K562 (cell line): ENCODE measurements at regions not wholly inside any gene's neighbourhood (a gene's known extent, or its start where the extent isn't known, plus 50 kb on each side); places are given as distances from the start of the nearest gene placed in this dataset.

ENCODE experiments used
- HDGF ChIP-seq: fragments of 450-650 bp; IDR thresholded peaks from 2 replicates; pipeline ENCODE4 v1.6.1; 2016
- IRF2 ChIP-seq: sonication (generic); formaldehyde crosslinking; IDR thresholded peaks from 2 replicates; pipeline ENCODE4 v1.8.1; 2022; ENCODE audit warnings: mild to moderate bottlenecking, missing genetic modification reagents
- POLR3G ChIP-seq: IDR thresholded peaks from 2 replicates; pipeline ENCODE4 v1.6.1; 2011; ENCODE audit not compliant: insufficient read length, insufficient replicate concordance; ENCODE audit errors: extremely low read depth
- THRAP3 ChIP-seq: fragments of 450-650 bp; IDR thresholded peaks from 2 replicates; pipeline ENCODE4 v1.6.1; 2016; ENCODE audit warnings: mild to moderate bottlenecking, inconsistent platforms, borderline replicate concordance
- TF ChIP-seq, protein P1 (sequence below), 2 experiments: fragments of 450-650 bp; formaldehyde crosslinking in 1 of 2; IDR thresholded peaks; 2 replicates each; pipeline versions ENCODE4 v1.4.0 to v1.6.1; 2014 to 2020; ENCODE audit warnings: mild to moderate bottlenecking in 2 of 2, borderline replicate concordance in 1 of 2, low read depth in 1 of 2
- TF ChIP-seq, protein P2 (sequence below): fragments of 250-450 bp; sonication (Bioruptor Pico); IDR thresholded peaks from 2 replicates; pipeline ENCODE4 v1.4.0; 2020; ENCODE audit warnings: mild to moderate bottlenecking, moderate library complexity

DNA sequence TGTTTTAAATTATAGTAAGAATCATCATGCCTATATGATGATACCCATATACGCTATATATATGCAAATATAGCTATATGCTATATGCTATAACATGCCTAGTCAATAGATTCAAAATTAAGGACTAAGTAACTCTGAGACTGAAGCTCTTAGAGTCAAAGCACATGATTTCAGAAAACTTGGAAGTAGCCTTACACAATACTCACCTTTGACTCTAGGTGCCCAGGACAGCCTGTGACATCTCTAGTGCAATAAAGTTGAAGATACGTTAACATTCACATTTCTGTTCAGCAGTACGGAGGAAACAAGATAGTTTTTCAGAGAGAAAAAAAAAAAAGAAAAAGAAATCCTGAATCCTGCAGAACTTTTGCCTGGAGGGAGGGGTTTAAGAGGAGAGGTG is 149.7 kb upstream of the PIK3C3 start (continued):
- TF ChIP-seq, protein P1, sequence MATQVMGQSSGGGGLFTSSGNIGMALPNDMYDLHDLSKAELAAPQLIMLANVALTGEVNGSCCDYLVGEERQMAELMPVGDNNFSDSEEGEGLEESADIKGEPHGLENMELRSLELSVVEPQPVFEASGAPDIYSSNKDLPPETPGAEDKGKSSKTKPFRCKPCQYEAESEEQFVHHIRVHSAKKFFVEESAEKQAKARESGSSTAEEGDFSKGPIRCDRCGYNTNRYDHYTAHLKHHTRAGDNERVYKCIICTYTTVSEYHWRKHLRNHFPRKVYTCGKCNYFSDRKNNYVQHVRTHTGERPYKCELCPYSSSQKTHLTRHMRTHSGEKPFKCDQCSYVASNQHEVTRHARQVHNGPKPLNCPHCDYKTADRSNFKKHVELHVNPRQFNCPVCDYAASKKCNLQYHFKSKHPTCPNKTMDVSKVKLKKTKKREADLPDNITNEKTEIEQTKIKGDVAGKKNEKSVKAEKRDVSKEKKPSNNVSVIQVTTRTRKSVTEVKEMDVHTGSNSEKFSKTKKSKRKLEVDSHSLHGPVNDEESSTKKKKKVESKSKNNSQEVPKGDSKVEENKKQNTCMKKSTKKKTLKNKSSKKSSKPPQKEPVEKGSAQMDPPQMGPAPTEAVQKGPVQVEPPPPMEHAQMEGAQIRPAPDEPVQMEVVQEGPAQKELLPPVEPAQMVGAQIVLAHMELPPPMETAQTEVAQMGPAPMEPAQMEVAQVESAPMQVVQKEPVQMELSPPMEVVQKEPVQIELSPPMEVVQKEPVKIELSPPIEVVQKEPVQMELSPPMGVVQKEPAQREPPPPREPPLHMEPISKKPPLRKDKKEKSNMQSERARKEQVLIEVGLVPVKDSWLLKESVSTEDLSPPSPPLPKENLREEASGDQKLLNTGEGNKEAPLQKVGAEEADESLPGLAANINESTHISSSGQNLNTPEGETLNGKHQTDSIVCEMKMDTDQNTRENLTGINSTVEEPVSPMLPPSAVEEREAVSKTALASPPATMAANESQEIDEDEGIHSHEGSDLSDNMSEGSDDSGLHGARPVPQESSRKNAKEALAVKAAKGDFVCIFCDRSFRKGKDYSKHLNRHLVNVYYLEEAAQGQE (IDR thresholded peaks at IDR 0.05; ENCODE audit: borderline replicate concordance) = no peak
- TF ChIP-seq, protein P1 (CRISPR knock-in tag; IDR thresholded peaks at IDR 0.05; ENCODE audit: low read depth) = no peak
- TF ChIP-seq IRF2 (CRISPR knock-in tag) = no peak
- TF ChIP-seq, protein P2, sequence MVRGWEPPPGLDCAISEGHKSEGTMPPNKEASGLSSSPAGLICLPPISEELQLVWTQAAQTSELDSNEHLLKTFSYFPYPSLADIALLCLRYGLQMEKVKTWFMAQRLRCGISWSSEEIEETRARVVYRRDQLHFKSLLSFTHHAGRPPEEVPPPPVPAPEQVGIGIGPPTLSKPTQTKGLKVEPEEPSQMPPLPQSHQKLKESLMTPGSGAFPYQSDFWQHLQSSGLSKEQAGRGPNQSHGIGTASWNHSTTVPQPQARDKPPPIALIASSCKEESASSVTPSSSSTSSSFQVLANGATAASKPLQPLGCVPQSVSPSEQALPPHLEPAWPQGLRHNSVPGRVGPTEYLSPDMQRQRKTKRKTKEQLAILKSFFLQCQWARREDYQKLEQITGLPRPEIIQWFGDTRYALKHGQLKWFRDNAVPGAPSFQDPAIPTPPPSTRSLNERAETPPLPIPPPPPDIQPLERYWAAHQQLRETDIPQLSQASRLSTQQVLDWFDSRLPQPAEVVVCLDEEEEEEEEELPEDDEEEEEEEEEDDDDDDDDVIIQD = no peak
- no peak for TF ChIP-seq POLR3G
- no peak for TF ChIP-seq THRAP3
- no peak for TF ChIP-seq HDGF
